ENCODE measurements at regions not wholly inside any gene's neighbourhood (a gene's known extent, or its start where the extent isn't known, plus 50 kb on each side); places are given as distances from the start of the nearest gene placed in this dataset.

GRCh38 chr10:84695902-84696301 is 367.5 kb downstream of the CCSER2 start:
- ATAC-seq: no peak
- Mint-ChIP-seq H3K36me3 (peaks cover 5% of the 10 kb centered on the region), H3K9me3 (peaks cover 13% of the 10 kb centered on the region), H3K27ac (no peak overlapping the region), H3K4me1 (no peaks in the 10 kb centered on the region), H3K4me3 (no peak overlapping the region), H3K27me3 (ENCODE audit: low read depth) (peaks cover 4% of the 10 kb centered on the region; the same call in 1 of the 2 replicates)
- DNase-seq (ENCODE audit: low spot score): no peak
- TF ChIP-seq AR (CRISPR knock-in tag; IDR thresholded peaks at IDR 0.05): no peak
- no peak for TF ChIP-seq AFF4 (CRISPR knock-in tag; IDR thresholded peaks at IDR 0.05; ENCODE audit: borderline replicate concordance)
- TF ChIP-seq ATF6 (CRISPR knock-in tag; IDR thresholded peaks at IDR 0.05): no peak
- no peak for TF ChIP-seq TEAD1 (CRISPR knock-in tag; IDR thresholded peaks at IDR 0.05)
- POLR2A ChIA-PET: no interaction called here
- CTCF ChIA-PET: interaction anchor here (1.6 kb wide), 1 partner anchor 82 kb away, joined by 6 read pairs; no protein-coding TSS in a partner anchor

- POLR2A ChIA-PET: no interaction called here
Measured at GRCh38 chr10:84696610-84697009, 368.2 kb downstream of the CCSER2 start.

More at GRCh38 chr10:84696610-84697009, 368.2 kb downstream of the CCSER2 start:
- no peak overlapping the region for H3K4me3 Mint-ChIP-seq
- H3K27me3 Mint-ChIP-seq (ENCODE audit: low read depth): peaks cover 4% of the 10 kb centered on the region; the same call in 1 of the 2 replicates
- no peak for DNase-seq (ENCODE audit: low spot score)
- peaks cover 13% of the 10 kb centered on the region for H3K9me3 Mint-ChIP-seq
- H3K4me1 Mint-ChIP-seq: no peaks in the 10 kb centered on the region
- H3K36me3 Mint-ChIP-seq: peaks cover 5% of the 10 kb centered on the region
- no peak for ATAC-seq
- H3K27ac Mint-ChIP-seq: no peak overlapping the region
- TF ChIP-seq ZNF671 (CRISPR knock-in tag; IDR thresholded peaks at IDR 0.05) (no peak), ETV6 (CRISPR knock-in tag; IDR thresholded peaks at IDR 0.05) (no peak), ZNF263 (CRISPR knock-in tag; IDR thresholded peaks at IDR 0.05; ENCODE audit: low read depth) (no peak), ZNF219 (CRISPR knock-in tag; IDR thresholded peaks at IDR 0.05; ENCODE audit: borderline replicate concordance) (no peak), FOXP4 (CRISPR knock-in tag; IDR thresholded peaks at IDR 0.05) (no peak), CREM (CRISPR knock-in tag; IDR thresholded peaks at IDR 0.05) (no peak), MXD4 (CRISPR knock-in tag; IDR thresholded peaks at IDR 0.05; ENCODE audit: borderline replicate concordance) (no peak), IRF1 (CRISPR knock-in tag; IDR thresholded peaks at IDR 0.05) (no peak), NFYB (CRISPR knock-in tag; conservative IDR thresholded peaks at IDR 0.05; ENCODE audit: low read depth) (no peak), ARID4B (CRISPR knock-in tag; IDR thresholded peaks at IDR 0.05; ENCODE audit: borderline replicate concordance) (no peak)
- CTCF ChIA-PET: interaction anchor here (0.5 to 1.6 kb wide), 2 partner anchors 83 to 255 kb away, joined by 5 to 6 read pairs; no protein-coding TSS in a partner anchor

Data from WTC11 (cell line).